HS-5 (cell line): ENCODE measurements at regions not wholly inside any gene's neighbourhood (a gene's known extent, or its start where the extent isn't known, plus 50 kb on each side); places are given as distances from the start of the nearest gene placed in this dataset.

Experiments
- DNase-seq: peaks from one replicate; pipeline ENCODE4 v3.0.0-alpha.2; 2012; ENCODE audit warnings: low read depth

- DNase-seq = no peak
Observed at GRCh38 chr20:22370137-22370536, 214.2 kb downstream of the FOXA2 start.

- no peak for DNase-seq
Observed at GRCh38 chr20:22369100-22369499, 215.3 kb downstream of the FOXA2 start.

GRCh38 chr20:22368235-22368634 lies 216.1 kb downstream of the FOXA2 start:
- DNase-seq = no peak

GRCh38 chr20:22366631-22367030 lies 217.7 kb downstream of the FOXA2 start:
- no peak for DNase-seq

DNA sequence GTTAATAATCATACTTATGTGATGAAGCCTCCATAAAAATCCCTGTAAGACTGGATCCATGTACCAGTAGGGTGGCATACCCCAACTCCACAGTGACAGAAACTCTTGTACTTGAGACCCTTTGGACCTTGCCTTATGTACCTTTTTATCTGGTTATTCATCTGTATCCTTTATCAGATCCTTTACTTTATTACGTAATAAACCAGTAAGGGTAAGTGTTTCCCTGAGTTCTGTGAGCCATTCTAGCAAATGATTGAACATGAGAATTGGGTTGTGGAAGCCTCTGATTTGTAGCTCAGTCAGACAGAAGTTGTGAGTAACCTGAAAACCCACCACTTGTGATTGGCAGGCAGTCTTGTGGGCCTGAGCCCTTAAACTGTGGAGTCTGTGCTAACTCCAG lies 229.7 kb downstream of the FOXA2 start:
- no peak for DNase-seq

- no peak for DNase-seq
Observed at GRCh38 chr20:22353586-22353985, 230.8 kb downstream of the FOXA2 start.

DNA sequence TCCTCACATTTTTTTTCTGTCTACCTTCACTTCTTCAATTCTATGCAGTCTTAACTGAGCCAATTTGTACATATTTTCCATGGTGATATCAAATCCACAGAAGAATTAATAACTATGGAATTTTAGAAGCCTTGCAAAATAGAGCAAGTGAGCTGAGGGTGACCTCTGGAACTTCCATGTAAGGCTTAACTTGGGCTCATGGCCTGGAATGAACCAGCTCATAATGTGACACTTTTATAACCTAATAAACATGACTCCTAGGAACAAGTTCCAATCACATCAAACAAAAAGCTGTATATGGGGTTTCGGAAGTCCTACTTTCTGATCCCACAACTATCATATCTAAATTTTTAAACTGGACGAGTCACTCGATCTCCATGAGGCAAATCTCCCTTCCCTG lies 232.4 kb downstream of the FOXA2 start:
- no peak for DNase-seq

DNA sequence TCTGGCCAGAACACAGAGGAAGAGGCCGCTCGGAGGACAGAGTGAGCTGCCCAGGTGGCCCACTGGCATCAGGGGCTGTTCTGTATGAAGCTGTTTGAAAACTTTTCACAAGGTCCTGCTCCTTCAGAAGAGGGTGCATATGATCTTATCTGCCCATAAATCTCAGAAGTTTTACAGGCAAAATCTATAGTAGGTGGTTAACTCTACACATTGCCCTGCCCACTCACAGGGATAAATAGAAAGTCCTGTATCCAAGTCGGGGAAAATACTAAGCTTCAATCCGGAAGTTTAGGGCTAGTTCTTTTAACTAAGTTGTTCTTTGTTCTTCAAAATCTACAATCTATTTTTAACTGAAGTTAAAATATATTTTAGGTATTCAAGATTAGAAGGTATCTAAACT lies 233.7 kb downstream of the FOXA2 start:
- no peak for DNase-seq

DNA sequence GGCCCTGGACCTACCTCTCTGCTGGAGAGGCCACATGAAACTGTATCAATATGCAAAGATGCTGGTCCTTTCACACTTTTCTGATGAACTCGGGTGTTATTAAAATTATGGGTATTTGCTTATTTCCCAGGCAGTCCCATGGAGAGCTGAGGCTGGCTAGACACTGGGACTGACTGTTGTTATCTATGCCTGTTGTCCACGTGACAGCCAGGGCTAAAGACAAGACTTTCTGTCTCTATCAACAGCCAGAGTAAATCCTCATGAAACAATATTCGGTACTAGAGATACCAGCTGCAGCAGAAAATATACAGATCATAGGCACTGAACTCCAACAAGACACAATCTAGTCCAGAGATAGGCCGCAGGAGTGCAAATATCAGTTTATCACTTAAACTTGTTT lies 236.4 kb downstream of the FOXA2 start:
- no peak for DNase-seq

- no peak for DNase-seq
Observed at GRCh38 chr20:22346716-22347115, 237.7 kb downstream of the FOXA2 start.

- DNase-seq = no peak
Observed at GRCh38 chr20:22343612-22344011, 240.8 kb downstream of the FOXA2 start.

- no peak for DNase-seq
Observed at GRCh38 chr20:22342410-22342809, 242.0 kb downstream of the FOXA2 start.

DNA sequence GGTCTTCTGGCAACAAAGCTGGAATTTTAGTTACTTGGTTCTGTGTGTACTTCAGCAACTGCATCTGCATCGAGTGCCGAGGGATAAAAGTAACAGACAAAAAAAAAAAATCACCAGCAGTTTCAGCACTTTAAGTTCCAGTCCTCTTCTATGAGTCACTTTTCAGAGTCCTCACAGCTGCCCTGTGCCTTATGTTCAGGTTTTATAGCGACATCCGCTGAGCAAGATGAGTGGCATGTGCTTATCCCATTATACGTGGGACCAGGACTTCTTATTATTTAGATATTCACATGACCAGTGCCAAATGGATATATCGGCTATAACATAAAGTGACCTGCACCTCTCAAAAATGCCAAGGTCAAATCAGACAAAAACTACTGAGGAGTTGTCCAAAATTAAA lies 242.9 kb downstream of the FOXA2 start:
- no peak for DNase-seq

DNA sequence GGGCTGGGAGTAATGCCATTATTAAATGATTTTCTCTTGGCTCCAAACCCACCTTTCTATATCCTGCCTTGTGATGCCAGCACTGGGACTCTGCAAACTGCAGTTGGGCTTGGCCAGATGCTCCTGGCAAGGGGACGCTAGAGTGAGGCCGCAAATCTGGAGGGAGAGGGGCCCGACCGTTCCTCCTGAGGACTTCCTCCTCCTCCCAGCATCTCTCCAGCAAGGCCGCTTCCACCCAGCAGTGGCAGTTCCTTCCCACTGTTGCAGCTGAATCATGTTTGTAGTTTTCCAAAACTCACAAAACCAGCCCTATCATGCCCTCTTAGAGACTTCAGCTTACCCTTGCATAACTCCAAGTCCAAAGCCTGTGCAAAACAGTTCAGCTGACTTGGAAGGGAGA lies 244.4 kb downstream of the FOXA2 start:
- no peak for DNase-seq

GRCh38 chr20:22339091-22339881 lies 245.1 kb downstream of the FOXA2 start:
- DNase-seq = peak; percentile 49

- no peak for DNase-seq
Observed at GRCh38 chr20:22338140-22338708, 246.1 kb downstream of the FOXA2 start.

GRCh38 chr20:22335210-22335609 lies 249.2 kb downstream of the FOXA2 start:
- no peak for DNase-seq

DNA sequence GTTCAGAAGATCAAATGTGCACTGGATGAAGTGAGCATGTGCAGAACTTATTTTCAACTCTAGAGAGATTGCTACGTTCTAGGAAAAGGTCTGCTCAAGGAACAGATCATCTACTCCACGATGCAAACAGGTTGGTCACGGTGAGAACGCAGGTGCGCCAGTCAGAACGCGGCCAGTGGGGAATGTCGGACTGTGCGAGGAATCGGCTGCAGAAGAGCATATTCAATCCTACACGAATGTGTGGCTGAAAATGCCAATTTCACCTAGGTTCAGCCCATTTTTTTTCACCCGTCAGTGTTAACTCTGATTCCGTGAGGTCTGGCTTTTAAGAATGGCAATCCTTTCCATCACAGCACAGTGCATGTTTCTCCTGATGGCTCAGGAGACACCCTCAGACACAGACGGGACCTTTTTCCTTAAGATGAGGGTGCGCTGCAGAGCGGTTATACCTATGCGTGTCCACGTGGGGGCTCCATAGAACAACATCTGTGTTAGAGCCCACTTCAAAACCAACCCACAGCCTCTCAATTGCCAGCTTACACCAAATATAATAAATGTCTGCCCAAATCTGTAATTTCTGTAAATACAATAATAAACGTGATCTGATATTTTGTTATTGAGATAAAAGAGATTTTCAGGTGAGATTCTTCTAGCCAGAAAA lies 250.4 kb downstream of the FOXA2 start:
- no peak for DNase-seq

DNA sequence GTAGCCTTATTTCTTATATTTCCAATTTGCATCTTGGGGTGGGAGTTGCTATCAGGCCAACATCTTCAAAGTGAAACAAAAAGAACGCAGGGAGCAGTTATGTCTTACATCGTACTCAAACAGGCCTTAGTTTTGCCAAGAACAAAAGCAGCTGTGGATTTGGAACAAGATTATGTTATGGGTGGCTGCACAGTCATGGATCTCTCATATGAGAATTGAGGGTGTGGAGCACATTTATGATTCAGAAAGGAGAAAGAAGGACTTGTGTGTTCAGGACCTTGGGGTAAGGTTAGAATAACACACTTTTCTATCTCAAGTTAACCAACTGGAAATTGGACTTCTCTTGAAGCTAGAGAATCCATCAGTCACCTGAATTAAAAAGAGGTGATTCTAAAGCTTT lies 259.9 kb downstream of the FOXA2 start:
- DNase-seq = no peak

GRCh38 chr20:22322513-22322912 lies 261.9 kb downstream of the FOXA2 start:
- no peak for DNase-seq

DNA sequence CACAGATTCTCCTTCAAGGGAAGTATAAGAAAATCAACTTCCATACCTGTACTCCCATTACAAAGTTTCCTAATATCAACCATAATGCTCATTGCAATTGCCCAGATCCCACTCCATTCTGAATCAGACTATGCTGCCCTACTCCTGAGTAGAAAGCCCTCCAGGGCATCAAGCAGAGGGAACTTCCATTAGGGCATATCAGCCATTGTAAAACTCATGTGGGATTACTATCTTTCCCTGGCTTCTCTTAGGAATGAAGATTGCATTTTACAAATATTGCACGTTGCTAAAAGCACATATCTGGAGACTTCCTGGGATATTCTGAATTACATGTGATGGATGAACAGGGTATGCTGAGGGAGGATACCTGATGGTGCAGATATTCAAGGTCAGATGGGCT lies 263.2 kb downstream of the FOXA2 start:
- DNase-seq = no peak

GRCh38 chr20:22320245-22320915 lies 264.0 kb downstream of the FOXA2 start:
- no peak for DNase-seq

DNA sequence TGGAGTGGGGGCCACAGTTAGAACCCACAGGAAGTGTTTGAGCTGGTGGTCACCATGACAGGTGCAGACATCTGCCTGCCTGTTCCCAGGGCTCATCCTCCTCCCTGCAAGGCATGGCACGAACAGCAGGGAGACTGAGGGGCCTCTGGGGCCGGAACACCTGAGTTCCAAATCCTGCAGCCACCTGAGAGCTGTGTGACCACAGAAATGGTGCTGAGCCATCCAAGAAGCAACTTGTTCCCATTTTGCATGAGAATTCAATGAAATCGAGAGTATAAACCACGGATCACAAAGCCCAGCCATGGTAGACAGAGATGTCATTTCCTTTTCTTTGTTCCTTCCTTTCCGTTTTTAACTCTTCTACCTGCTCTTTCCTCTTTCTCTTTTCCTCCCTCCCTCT lies 268.6 kb downstream of the FOXA2 start:
- DNase-seq = no peak
